K562 (cell line): ENCODE measurements at regions not wholly inside any gene's neighbourhood (a gene's known extent, or its start where the extent isn't known, plus 50 kb on each side); places are given as distances from the start of the nearest gene placed in this dataset.

Experiments used
- ATAC-seq: fragments of 200-7000 bp; cut with Tn5 transposase; 3 replicates; pipeline ENCODE4 v1.9.1; 2020; ENCODE audit warnings: moderate library complexity
- BruUV-seq: library from RNA; stranded (reverse); fragments of 400-500 nt; replicated peaks from 2 replicates; lab custom pipeline; 2021; lab: Mats Ljungman, UMichigan
- CTCF ChIA-PET: fragments of 300-600 bp; formaldehyde crosslinking; extraction: SDS; loops from one replicate; lab custom pipeline; 2021; ENCODE audit warnings: low intra/inter-chr PET ratio; lab: Yijun Ruan, JAX
- POLR2A ChIA-PET: fragments of 300-600, 350-650 bp; sonication (Branson Sonifier 250); formaldehyde crosslinking; extraction: SDS; loops from one replicate; lab custom pipeline; 2021; ENCODE audit warnings: antibody characterized with exemption, inconsistent platforms; lab: Yijun Ruan, JAX
- DNase-seq, 4 experiments: peaks; one replicate each; pipeline versions ENCODE4 v3.0.0 to v3.0.0-alpha.2; 2011 to 2018; ENCODE audit warnings: low spot score in 3 of 4, mixed read lengths in 3 of 4; ENCODE audit errors: extremely low read depth in 1 of 4
- FAIRE-seq: peaks from 2 replicates; lab custom pipeline; 2011; peaks lifted over from hg19 to GRCh38; lab: Jason Lieb, UNC
- H2AFZ ChIP-seq: 2 replicates; pipeline ENCODE4 v1.6.0; 2011; ENCODE audit warnings: low read depth, low read length, control low read depth, inconsistent platforms
- H3K27ac ChIP-seq: fragments of 200-600 bp; 3 replicates; pipeline ENCODE4 v1.8.0; 2011; ENCODE audit warnings: low read depth, mild to moderate bottlenecking, control low read depth, inconsistent platforms, low read length, moderate library complexity, mixed read lengths; ENCODE audit errors: extremely low read depth
- H3K27me3 ChIP-seq, 2 experiments: fragments of 300-600 bp in 1 of 2; 2 replicates in 1 of 2; 3 replicates in 1 of 2; pipeline versions ENCODE4 v1.6.0 to v1.8.0; 2011; ENCODE audit warnings: inconsistent platforms in 2 of 2, low read length in 2 of 2, mild to moderate bottlenecking in 1 of 2, mixed read lengths in 1 of 2, moderate library complexity in 1 of 2; ENCODE audit not compliant: control insufficient read depth in 2 of 2, insufficient read depth in 2 of 2
- H3K36me3 ChIP-seq: fragments of 300-600 bp; 3 replicates; pipeline ENCODE4 v1.8.0; 2011; ENCODE audit warnings: mild to moderate bottlenecking, low read length, inconsistent platforms; ENCODE audit not compliant: control insufficient read depth, insufficient read depth
- H3K4me1 ChIP-seq, 2 experiments: fragments of 200-600 bp in 1 of 2; replicated peaks in 1 of 2; 2 replicates in 1 of 2; 3 replicates in 1 of 2; pipeline versions ENCODE4 v1.5.1 to v1.8.0; 2011; ENCODE audit warnings: inconsistent platforms in 2 of 2, low read length in 2 of 2, mild to moderate bottlenecking in 1 of 2, mixed read lengths in 1 of 2, moderate library complexity in 1 of 2; ENCODE audit not compliant: control insufficient read depth in 2 of 2, insufficient read depth in 2 of 2
- H3K4me2 ChIP-seq: 2 replicates; pipeline ENCODE4 v1.6.1; 2011; ENCODE audit warnings: low read length, control low read depth, inconsistent platforms, mixed read lengths; ENCODE audit not compliant: insufficient read depth
- H3K4me3 ChIP-seq: fragments of 200-600 bp; sonication (generic), shearing (Covaris generic); 2 replicates; pipeline ENCODE4 v1.5.1; 2016; ENCODE audit warnings: control low read depth, inconsistent platforms
- H3K79me2 ChIP-seq: fragments of 200-600 bp; 3 replicates; pipeline ENCODE4 v1.8.0; 2011; ENCODE audit warnings: low read length, inconsistent platforms; ENCODE audit not compliant: control insufficient read depth, insufficient read depth
- H3K9ac ChIP-seq, 2 experiments: 2 replicates each; pipeline versions ENCODE4 v1.6.0 to v1.6.1; 2011; ENCODE audit warnings: low read depth in 2 of 2, low read length in 2 of 2, control low read depth in 1 of 2, inconsistent platforms in 1 of 2, mild to moderate bottlenecking in 1 of 2, mixed read lengths in 1 of 2; ENCODE audit not compliant: insufficient read depth in 1 of 2
- H3K9me1 ChIP-seq: one replicate; pipeline ENCODE4 v1.6.0; 2011; ENCODE audit warnings: inconsistent platforms, mild to moderate bottlenecking, low read length, moderate library complexity; ENCODE audit not compliant: control insufficient read depth, insufficient read depth
- H3K9me3 ChIP-seq: replicated peaks from 2 replicates; pipeline ENCODE4 v1.5.1; 2011; ENCODE audit warnings: low read depth, low read length, inconsistent platforms; ENCODE audit not compliant: control insufficient read depth, insufficient read depth
- H4K20me1 ChIP-seq: replicated peaks from 2 replicates; pipeline ENCODE4 v1.6.1; 2011; ENCODE audit warnings: low read length, inconsistent platforms, mixed read lengths; ENCODE audit not compliant: control insufficient read depth, insufficient read depth
- AFF4 ChIP-seq: sonication (generic); formaldehyde crosslinking; IDR thresholded peaks from 2 replicates; pipeline ENCODE4 v1.8.0; 2023; ENCODE audit warnings: mild to moderate bottlenecking, missing genetic modification reagents
- BDP1 ChIP-seq: IDR thresholded peaks from 3 replicates; pipeline ENCODE4 v1.6.1; 2011; ENCODE audit not compliant: insufficient read length, insufficient read depth
- DMBX1 ChIP-seq: fragments of 250-450 bp; sonication (Bioruptor Pico); IDR thresholded peaks from 2 replicates; pipeline ENCODE4 v1.8.0; 2022; ENCODE audit warnings: inconsistent platforms, mild to moderate bottlenecking, moderate library complexity, borderline replicate concordance
- MAFF ChIP-seq: IDR thresholded peaks from 2 replicates; pipeline ENCODE4 v1.6.1; 2012; ENCODE audit warnings: low read length, improper control_type of control experiment
- MCM3 ChIP-seq: fragments of 450-650 bp; IDR thresholded peaks from 2 replicates; pipeline ENCODE4 v1.6.1; 2016
- MEF2A ChIP-seq: IDR thresholded peaks from 2 replicates; pipeline ENCODE4 v1.6.1; 2011; ENCODE audit warnings: low read depth, mild to moderate bottlenecking, low read length, moderate library complexity; ENCODE audit not compliant: control insufficient read depth
- OTX1 ChIP-seq: fragments of 450-650 bp; formaldehyde crosslinking; IDR thresholded peaks from 2 replicates; pipeline ENCODE4 v1.4.0; 2022; ENCODE audit warnings: mild to moderate bottlenecking
- POLR2AphosphoS2 ChIP-seq: IDR thresholded peaks from 2 replicates; pipeline ENCODE4 v1.6.1; 2012; ENCODE audit warnings: low read length, improper control_type of control experiment
- PTTG1 ChIP-seq: fragments of 450-650 bp; IDR thresholded peaks from 2 replicates; pipeline ENCODE4 v1.6.1; 2016; ENCODE audit warnings: low read depth, mild to moderate bottlenecking, missing genetic modification characterization, missing compliant biosample characterization
- SIX5 ChIP-seq, 2 experiments: IDR thresholded peaks; 2 replicates each; pipeline ENCODE4 v1.6.1; 2011; ENCODE audit warnings: low read length in 2 of 2, borderline replicate concordance in 1 of 2, low read depth in 1 of 2, mild to moderate bottlenecking in 1 of 2, moderate library complexity in 1 of 2; ENCODE audit not compliant: insufficient read depth in 1 of 2
- SLC30A9 ChIP-seq: fragments of 250-450 bp; sonication (Bioruptor Pico); IDR thresholded peaks from 2 replicates; pipeline ENCODE4 v1.8.0; 2022; ENCODE audit warnings: mild to moderate bottlenecking, moderate library complexity
- ZKSCAN3 ChIP-seq: fragments of 250-450 bp; sonication (Bioruptor Pico); IDR thresholded peaks from 2 replicates; pipeline ENCODE4 v1.4.0; 2020
- ZNF668 ChIP-seq: fragments of 250-450 bp; sonication (Bioruptor Pico); IDR thresholded peaks from 2 replicates; pipeline ENCODE4 v1.8.0; 2022; ENCODE audit warnings: mild to moderate bottlenecking, inconsistent platforms
- ZNF75A ChIP-seq: fragments of 450-650 bp; formaldehyde crosslinking; IDR thresholded peaks from 2 replicates; pipeline ENCODE4 v1.4.0; 2020; ENCODE audit warnings: mild to moderate bottlenecking
- WGBS: fragments of 100-300 bp; shearing (Covaris generic); methylation state at CpG from one replicate; pipeline ENCODE4 v1.1.6; 2016; ENCODE audit warnings: low coverage, mixed read lengths; ENCODE audit not compliant: insufficient coverage; ENCODE audit errors: missing lambda C conversion rate; 5-methylcytosine and 5-hydroxymethylcytosine counted together
- in situ Hi-C: fragments of 300-500 bp; cut with MboI; formaldehyde crosslinking; loops from 4 replicates; pipeline ENCODE4 v1.15.0; 2018; ENCODE audit warnings: inconsistent platforms, mixed read lengths
- intact Hi-C: fragments of 100-400 bp; cut with micrococcal nuclease; formaldehyde crosslinking; loops from 2 replicates; pipeline ENCODE4 v1.14.2; 2022
- TF ChIP-seq, protein P1 (sequence below): sonication (generic); formaldehyde crosslinking; IDR thresholded peaks from 2 replicates; pipeline ENCODE4 v1.8.1; 2023; ENCODE audit warnings: mild to moderate bottlenecking, missing genetic modification reagents
- TF ChIP-seq, protein P2 (sequence below): sonication (generic); formaldehyde crosslinking; IDR thresholded peaks from 2 replicates; pipeline ENCODE4 v1.8.0; 2023; ENCODE audit warnings: mild to moderate bottlenecking, missing genetic modification reagents

GRCh38 chr13:50156561-50157127, 141.4 kb downstream of the KCNRG start:
- Histone ChIP-seq H2AFZ (no peak overlapping the region), H3K4me2 (no peak overlapping the region), H3K4me3 (no peak overlapping the region), H3K36me3 (no peaks in the 10 kb centered on the region), H3K9me3 (no peaks in the 10 kb centered on the region), H3K79me2 (no peaks in the 10 kb centered on the region), H3K9me1 (no peaks in the 10 kb centered on the region)
- ChIA-PET CTCF (no interaction called here), POLR2A (no interaction called here)
- in situ Hi-C loops, result no loop called here
- ATAC-seq (no peak), FAIRE-seq (no peak), DNase-seq (no peak)
- no TSS peak for BruUV-seq
- WGBS, result 31% methylated on average over 5 of the region's 5 CpGs
- TF ChIP-seq ZNF668 (CRISPR knock-in tag) (no peak), POLR2AphosphoS2 (no peak), DMBX1 (CRISPR knock-in tag) (no peak), SLC30A9 (CRISPR knock-in tag) (no peak), PTTG1 (tag) (no peak), MEF2A (no peak), ZKSCAN3 (CRISPR knock-in tag) (no peak), MCM3 (no peak), AFF4 (CRISPR knock-in tag) (no peak), ZNF75A (CRISPR knock-in tag) (no peak), SIX5 (IDR thresholded peaks at IDR 0.05; ENCODE audit: borderline replicate concordance in 1 of 2, insufficient read depth in 1 of 2, low read depth in 1 of 2, low read length in 2 of 2) (no peak), BDP1 (no peak), OTX1 (CRISPR knock-in tag) (no peak), MAFF (no peak)
- TF ChIP-seq, protein P1, sequence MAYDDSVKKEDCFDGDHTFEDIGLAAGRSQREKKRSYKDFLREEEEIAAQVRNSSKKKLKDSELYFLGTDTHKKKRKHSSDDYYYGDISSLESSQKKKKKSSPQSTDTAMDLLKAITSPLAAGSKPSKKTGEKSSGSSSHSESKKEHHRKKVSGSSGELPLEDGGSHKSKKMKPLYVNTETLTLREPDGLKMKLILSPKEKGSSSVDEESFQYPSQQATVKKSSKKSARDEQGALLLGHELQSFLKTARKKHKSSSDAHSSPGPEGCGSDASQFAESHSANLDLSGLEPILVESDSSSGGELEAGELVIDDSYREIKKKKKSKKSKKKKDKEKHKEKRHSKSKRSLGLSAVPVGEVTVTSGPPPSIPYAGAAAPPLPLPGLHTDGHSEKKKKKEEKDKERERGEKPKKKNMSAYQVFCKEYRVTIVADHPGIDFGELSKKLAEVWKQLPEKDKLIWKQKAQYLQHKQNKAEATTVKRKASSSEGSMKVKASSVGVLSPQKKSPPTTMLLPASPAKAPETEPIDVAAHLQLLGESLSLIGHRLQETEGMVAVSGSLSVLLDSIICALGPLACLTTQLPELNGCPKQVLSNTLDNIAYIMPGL, result no peak
- TF ChIP-seq, protein P2, sequence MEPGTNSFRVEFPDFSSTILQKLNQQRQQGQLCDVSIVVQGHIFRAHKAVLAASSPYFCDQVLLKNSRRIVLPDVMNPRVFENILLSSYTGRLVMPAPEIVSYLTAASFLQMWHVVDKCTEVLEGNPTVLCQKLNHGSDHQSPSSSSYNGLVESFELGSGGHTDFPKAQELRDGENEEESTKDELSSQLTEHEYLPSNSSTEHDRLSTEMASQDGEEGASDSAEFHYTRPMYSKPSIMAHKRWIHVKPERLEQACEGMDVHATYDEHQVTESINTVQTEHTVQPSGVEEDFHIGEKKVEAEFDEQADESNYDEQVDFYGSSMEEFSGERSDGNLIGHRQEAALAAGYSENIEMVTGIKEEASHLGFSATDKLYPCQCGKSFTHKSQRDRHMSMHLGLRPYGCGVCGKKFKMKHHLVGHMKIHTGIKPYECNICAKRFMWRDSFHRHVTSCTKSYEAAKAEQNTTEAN (CRISPR knock-in tag), result no peak
- TF ChIP-seq, all 486 proteins: peak for 0
- H4K20me1 ChIP-seq, result no peaks in the 10 kb centered on the region
- H3K4me1 ChIP-seq, result peaks cover 0 to 8% of the 10 kb centered on the region in 2 experiments; a peak in 2 of 5 replicates
- intact Hi-C loops, result no loop called here
- no peak overlapping the region for H3K9ac ChIP-seq
- H3K27me3 ChIP-seq, result no peaks in the 10 kb centered on the region
- no peak overlapping the region for H3K27ac ChIP-seq
